ENCODE measurements at regions not wholly inside any gene's neighbourhood (a gene's known extent, or its start where the extent isn't known, plus 50 kb on each side); places are given as distances from the start of the nearest gene placed in this dataset.

GRCh38 chr17:77548967-77549366, 408.2 kb downstream of the SEC14L1 start:
- TF ChIP-seq, protein P1, sequence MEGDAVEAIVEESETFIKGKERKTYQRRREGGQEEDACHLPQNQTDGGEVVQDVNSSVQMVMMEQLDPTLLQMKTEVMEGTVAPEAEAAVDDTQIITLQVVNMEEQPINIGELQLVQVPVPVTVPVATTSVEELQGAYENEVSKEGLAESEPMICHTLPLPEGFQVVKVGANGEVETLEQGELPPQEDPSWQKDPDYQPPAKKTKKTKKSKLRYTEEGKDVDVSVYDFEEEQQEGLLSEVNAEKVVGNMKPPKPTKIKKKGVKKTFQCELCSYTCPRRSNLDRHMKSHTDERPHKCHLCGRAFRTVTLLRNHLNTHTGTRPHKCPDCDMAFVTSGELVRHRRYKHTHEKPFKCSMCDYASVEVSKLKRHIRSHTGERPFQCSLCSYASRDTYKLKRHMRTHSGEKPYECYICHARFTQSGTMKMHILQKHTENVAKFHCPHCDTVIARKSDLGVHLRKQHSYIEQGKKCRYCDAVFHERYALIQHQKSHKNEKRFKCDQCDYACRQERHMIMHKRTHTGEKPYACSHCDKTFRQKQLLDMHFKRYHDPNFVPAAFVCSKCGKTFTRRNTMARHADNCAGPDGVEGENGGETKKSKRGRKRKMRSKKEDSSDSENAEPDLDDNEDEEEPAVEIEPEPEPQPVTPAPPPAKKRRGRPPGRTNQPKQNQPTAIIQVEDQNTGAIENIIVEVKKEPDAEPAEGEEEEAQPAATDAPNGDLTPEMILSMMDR (IDR thresholded peaks at IDR 0.05; ENCODE audit: low read depth, low read length): no peak
- DNase-seq (ENCODE audit: extremely low read depth, low read depth): no peak

DNA sequence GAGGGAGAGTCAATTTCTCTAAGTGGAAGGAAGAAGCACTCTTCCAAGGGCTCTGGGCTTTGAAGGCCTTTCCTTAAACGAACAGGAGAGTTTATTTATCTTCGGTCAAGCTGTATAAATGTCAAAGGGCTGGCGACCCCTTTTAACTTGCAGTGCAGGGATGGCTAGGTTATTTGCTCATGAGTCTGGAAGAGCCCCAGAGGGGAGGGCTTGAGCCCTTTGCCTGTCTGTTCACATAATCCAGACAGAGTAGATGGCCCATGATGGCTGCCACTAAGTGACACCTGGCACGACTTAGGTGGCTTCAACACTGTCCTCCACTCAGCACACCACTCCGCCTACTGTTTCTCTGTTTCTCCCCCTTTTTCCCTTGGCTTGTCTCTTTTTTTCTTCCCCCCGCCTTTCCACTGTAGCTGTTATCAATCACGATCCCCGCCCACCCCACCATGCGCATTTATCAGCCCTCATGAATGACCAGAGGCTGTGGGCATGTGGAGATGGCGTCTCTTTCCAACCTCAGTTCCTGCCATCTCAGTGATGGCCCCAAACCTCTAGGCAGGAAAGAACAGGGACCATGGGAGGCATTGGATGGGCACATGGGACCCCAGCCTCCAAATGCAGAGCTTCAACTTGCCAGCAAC, 408.7 kb upstream of the TNRC6C start:
- no peak for DNase-seq (ENCODE audit: extremely low read depth, low read depth)
- TF ChIP-seq, protein P1 (IDR thresholded peaks at IDR 0.05; ENCODE audit: low read depth, low read length): no peak

GRCh38 chr17:77553459-77554066, 404.9 kb upstream of the TNRC6C start:
- no peak for DNase-seq (ENCODE audit: extremely low read depth, low read depth)
- TF ChIP-seq, protein P1 (IDR thresholded peaks at IDR 0.05; ENCODE audit: low read depth, low read length): no peak

GRCh38 chr17:77555121-77555591, 403.3 kb upstream of the TNRC6C start:
- TF ChIP-seq, protein P1 (IDR thresholded peaks at IDR 0.05; ENCODE audit: low read depth, low read length): no peak
- no peak for DNase-seq (ENCODE audit: extremely low read depth, low read depth)

- DNase-seq (ENCODE audit: extremely low read depth, low read depth): no peak
- TF ChIP-seq, protein P1 (IDR thresholded peaks at IDR 0.05; ENCODE audit: low read depth, low read length): no peak
Observed at GRCh38 chr17:77555741-77556291, 402.7 kb upstream of the TNRC6C start.

DNA sequence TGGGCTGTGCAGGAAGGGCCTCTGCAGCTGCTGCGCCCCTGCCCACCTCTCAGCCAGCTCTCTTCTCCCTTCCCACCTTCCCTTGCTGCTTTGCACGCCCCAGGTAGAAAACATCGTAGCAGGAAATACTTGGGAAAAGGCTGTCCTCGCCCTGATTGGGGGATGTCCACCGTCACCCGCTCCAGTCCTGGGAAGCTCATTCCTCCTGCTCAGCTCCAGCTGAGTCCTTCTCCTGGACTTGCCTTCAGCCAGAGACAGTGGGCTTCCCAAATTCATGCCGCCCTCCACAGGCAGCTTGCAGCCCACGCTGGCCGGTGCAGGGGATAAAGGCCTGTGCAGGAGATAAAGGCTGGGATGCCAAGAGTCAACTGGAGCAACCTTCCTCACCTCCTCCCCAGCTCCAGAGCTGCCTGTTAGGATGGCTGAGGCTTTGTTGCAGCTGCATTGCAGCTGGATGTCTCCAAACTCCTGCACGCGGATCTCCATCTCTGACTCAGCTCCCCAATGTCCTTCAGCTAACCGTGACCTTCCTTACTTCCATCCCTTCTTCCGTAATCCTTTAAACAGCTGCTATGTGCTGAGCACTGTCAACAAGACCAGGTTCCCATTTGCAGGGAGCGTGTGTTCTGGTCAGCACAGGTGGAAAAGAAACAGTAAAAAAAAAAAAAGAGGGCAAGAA, 402.0 kb upstream of the TNRC6C start:
- no peak for DNase-seq (ENCODE audit: extremely low read depth, low read depth)
- TF ChIP-seq, protein P1 (IDR thresholded peaks at IDR 0.05; ENCODE audit: low read depth, low read length): no peak

Data from AG09319 (cell line).